Upper lobe of left lung (tissue), 4 donors: ENCODE measurements at regions not wholly inside any gene's neighbourhood (a gene's known extent, or its start where the extent isn't known, plus 50 kb on each side); places are given as distances from the start of the nearest gene placed in this dataset.

Experiments
- CTCF ChIP-seq, 6 experiments: fragments of 450-650 bp in 4 of 6; fragments of 200-600 bp in 2 of 6; sonication (generic) in 2 of 6; IDR thresholded peaks; one replicate each; pipeline ENCODE4 v1.5.1; 2016 to 2019; ENCODE audit warnings: antibody characterized with exemption in 6 of 6
- POLR2A ChIP-seq, 4 donors: fragments of 450-650 bp; IDR thresholded peaks; one replicate each; pipeline ENCODE4 v1.5.1; 2016 to 2017; ENCODE audit warnings: antibody characterized with exemption in 4 of 4, mild to moderate bottlenecking in 2 of 4
- POLR2AphosphoS5 ChIP-seq, 2 donors: sonication (generic); formaldehyde crosslinking; IDR thresholded peaks; one replicate each; pipeline ENCODE4 v1.5.1; 2017; ENCODE audit warnings: antibody characterized with exemption in 2 of 2

DNA sequence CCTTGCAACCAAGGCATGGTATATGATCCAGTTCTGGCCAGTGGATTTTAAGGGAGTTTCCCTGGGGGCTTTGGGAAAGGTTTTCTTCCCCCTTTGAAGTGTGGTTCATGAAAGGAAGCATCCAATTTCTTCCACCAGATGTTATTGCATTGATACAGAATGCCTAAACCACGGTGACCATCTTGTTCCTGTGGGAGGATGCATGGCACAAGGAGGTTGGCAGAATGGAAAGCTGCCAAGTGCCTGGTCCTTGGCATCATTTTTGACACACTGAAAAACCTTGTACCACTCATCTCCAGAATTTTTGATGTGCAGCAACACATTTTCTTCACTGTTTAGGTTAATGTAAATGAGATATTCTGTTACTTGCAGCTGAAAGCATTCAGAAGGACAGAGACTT lies 55.2 kb upstream of the CXCR4 start:
- TF ChIP-seq CTCF (IDR thresholded peaks at IDR 0.05) (no peak), POLR2A (IDR thresholded peaks at IDR 0.05) (no peak), POLR2AphosphoS5 (IDR thresholded peaks at IDR 0.05) (no peak)
